WTC11 (cell line): ENCODE measurements at regions not wholly inside any gene's neighbourhood (a gene's known extent, or its start where the extent isn't known, plus 50 kb on each side); places are given as distances from the start of the nearest gene placed in this dataset.

Experiments used
- ATAC-seq: fragments of 200-7000 bp; cut with Tn5 transposase; 2 replicates; pipeline ENCODE4 v1.10.0; 2021; ENCODE audit warnings: mild to moderate bottlenecking, moderate library complexity
- CTCF ChIA-PET: fragments of 300-600 bp; sonication (Branson Sonifier 250); formaldehyde crosslinking; loops from one replicate; lab custom pipeline; 2021; ENCODE audit warnings: antibody characterized with exemption; lab: Charles Lee
- POLR2A ChIA-PET: fragments of 350-600 bp; sonication (Branson Sonifier 250); formaldehyde crosslinking; loops from one replicate; lab custom pipeline; 2021; ENCODE audit warnings: antibody characterized with exemption; lab: Charles Lee
- DNase-seq: peaks from one replicate; pipeline ENCODE4 v3.0.0; 2021; ENCODE audit warnings: low spot score
- H3K27ac Mint-ChIP-seq: 2 replicates; pipeline ENCODE4 v1.8.0; 2021; ENCODE audit warnings: mixed read lengths
- H3K27me3 Mint-ChIP-seq: 2 replicates; pipeline ENCODE4 v1.8.0; 2021; ENCODE audit warnings: low read depth, mild to moderate bottlenecking, moderate library complexity, mixed read lengths
- H3K36me3 Mint-ChIP-seq: 2 replicates; pipeline ENCODE4 v1.8.0; 2021; ENCODE audit warnings: mixed read lengths
- H3K4me1 Mint-ChIP-seq: 2 replicates; pipeline ENCODE4 v1.8.0; 2022; ENCODE audit warnings: mixed read lengths
- H3K4me3 Mint-ChIP-seq: 2 replicates; pipeline ENCODE4 v1.8.0; 2021; ENCODE audit warnings: mild to moderate bottlenecking, moderate library complexity, mixed read lengths
- H3K9me3 Mint-ChIP-seq: 2 replicates; pipeline ENCODE4 v1.8.0; 2021; ENCODE audit warnings: mixed read lengths
- ATF1 ChIP-seq: sonication (generic); formaldehyde crosslinking; IDR thresholded peaks from 2 replicates; pipeline ENCODE4 v1.8.1; 2023; ENCODE audit warnings: mild to moderate bottlenecking, moderate library complexity, missing genetic modification reagents
- ATF2 ChIP-seq: sonication (generic); formaldehyde crosslinking; IDR thresholded peaks from 2 replicates; pipeline ENCODE4 v1.8.1; 2022; ENCODE audit warnings: low read depth, missing genetic modification reagents, borderline replicate concordance
- E2F5 ChIP-seq: sonication (generic); formaldehyde crosslinking; IDR thresholded peaks from 2 replicates; pipeline ENCODE4 v1.8.1; 2022; ENCODE audit warnings: mild to moderate bottlenecking, moderate library complexity, missing genetic modification reagents
- ELF4 ChIP-seq: sonication (generic); formaldehyde crosslinking; IDR thresholded peaks from 2 replicates; pipeline ENCODE4 v1.8.1; 2022; ENCODE audit warnings: low read depth, mild to moderate bottlenecking, moderate library complexity, missing genetic modification reagents
- FOXJ3 ChIP-seq: sonication (generic); formaldehyde crosslinking; IDR thresholded peaks from 2 replicates; pipeline ENCODE4 v1.9.0; 2021; ENCODE audit warnings: missing genetic modification reagents, mild to moderate bottlenecking, borderline replicate concordance
- FOXP4 ChIP-seq: sonication (generic); formaldehyde crosslinking; IDR thresholded peaks from 2 replicates; pipeline ENCODE4 v1.8.0; 2022; ENCODE audit warnings: mild to moderate bottlenecking, missing genetic modification reagents
- GABPB1 ChIP-seq: sonication (generic); formaldehyde crosslinking; IDR thresholded peaks from 2 replicates; pipeline ENCODE4 v1.8.1; 2023; ENCODE audit warnings: mild to moderate bottlenecking, missing genetic modification reagents
- GRHL2 ChIP-seq: fragments of 250-450 bp; sonication (Bioruptor Pico); IDR thresholded peaks from 2 replicates; pipeline ENCODE4 v1.8.0; 2022; ENCODE audit warnings: mild to moderate bottlenecking, moderate library complexity; ENCODE audit not compliant: insufficient replicate concordance, severe bottlenecking
- IRF1 ChIP-seq: sonication (generic); formaldehyde crosslinking; IDR thresholded peaks from 2 replicates; pipeline ENCODE4 v1.8.0; 2023; ENCODE audit warnings: missing genetic modification reagents
- MAX ChIP-seq: sonication (generic); formaldehyde crosslinking; IDR thresholded peaks from 2 replicates; pipeline ENCODE4 v1.8.0; 2022; ENCODE audit warnings: mild to moderate bottlenecking, missing genetic modification reagents
- NR3C1 ChIP-seq: sonication (generic); formaldehyde crosslinking; conservative IDR thresholded peaks from 2 replicates; pipeline ENCODE4 v1.8.1; 2023; ENCODE audit warnings: low read depth, mild to moderate bottlenecking, missing genetic modification reagents
- SMAD3 ChIP-seq: sonication (generic); formaldehyde crosslinking; IDR thresholded peaks from 2 replicates; pipeline ENCODE4 v1.8.0; 2022; ENCODE audit warnings: missing genetic modification reagents, mild to moderate bottlenecking, borderline replicate concordance
- SMAD4 ChIP-seq: sonication (generic); formaldehyde crosslinking; IDR thresholded peaks from 2 replicates; pipeline ENCODE4 v1.8.0; 2022; ENCODE audit warnings: mild to moderate bottlenecking, missing genetic modification reagents
- SP1 ChIP-seq: sonication (generic); formaldehyde crosslinking; conservative IDR thresholded peaks from 2 replicates; pipeline ENCODE4 v1.8.1; 2022; ENCODE audit warnings: missing genetic modification reagents
- ZBTB21 ChIP-seq: sonication (generic); formaldehyde crosslinking; IDR thresholded peaks from 2 replicates; pipeline ENCODE4 v1.8.1; 2023; ENCODE audit warnings: mild to moderate bottlenecking, missing genetic modification reagents, borderline replicate concordance
- ZBTB43 ChIP-seq: sonication (generic); formaldehyde crosslinking; IDR thresholded peaks from 2 replicates; pipeline ENCODE4 v1.8.1; 2023; ENCODE audit warnings: mild to moderate bottlenecking, missing genetic modification reagents
- ZNF281 ChIP-seq: sonication (generic); formaldehyde crosslinking; IDR thresholded peaks from 2 replicates; pipeline ENCODE4 v1.8.0; 2023; ENCODE audit warnings: mild to moderate bottlenecking, missing genetic modification reagents
- ZNF396 ChIP-seq: fragments of 250-450 bp; sonication (Bioruptor Pico); IDR thresholded peaks from 2 replicates; pipeline ENCODE4 v1.8.0; 2021; ENCODE audit warnings: mild to moderate bottlenecking, moderate library complexity, borderline replicate concordance
- ZNF423 ChIP-seq: fragments of 250-450 bp; sonication (Bioruptor Pico); IDR thresholded peaks from 2 replicates; pipeline ENCODE4 v2.1.2; 2022; ENCODE audit warnings: mild to moderate bottlenecking, moderate library complexity
- ZSCAN18 ChIP-seq: fragments of 250-450 bp; sonication (Bioruptor Pico); IDR thresholded peaks from 2 replicates; pipeline ENCODE4 v2.1.2; 2022; ENCODE audit warnings: mild to moderate bottlenecking, moderate library complexity

GRCh38 chr3:80705290-80705689, 937.5 kb upstream of the ROBO1 start:
- H3K4me3 Mint-ChIP-seq: no peak overlapping the region
- DNase-seq (no peak), ATAC-seq (no peak)
- no peak overlapping the region for H3K27ac Mint-ChIP-seq
- H3K9me3 Mint-ChIP-seq: peaks cover 52% of the 10 kb centered on the region
- peaks cover 36% of the 10 kb centered on the region for H3K36me3 Mint-ChIP-seq
- TF ChIP-seq GABPB1 (no peak), NR3C1 (CRISPR knock-in tag) (no peak), ZNF396 (CRISPR knock-in tag) (no peak), SP1 (CRISPR knock-in tag) (no peak), IRF1 (CRISPR knock-in tag) (no peak), SMAD3 (CRISPR knock-in tag) (no peak)
- TF ChIP-seq, all 79 proteins: peak for 0
- Mint-ChIP-seq H3K4me1 (no peaks in the 10 kb centered on the region), H3K27me3 (no peaks in the 10 kb centered on the region)
- ChIA-PET CTCF (no interaction called here), POLR2A (no interaction called here)

GRCh38 chr3:80701349-80701748, 933.6 kb upstream of the ROBO1 start:
- Mint-ChIP-seq H3K27me3 (no peaks in the 10 kb centered on the region), H3K27ac (no peak overlapping the region), H3K9me3 (peaks cover 37% of the 10 kb centered on the region), H3K36me3 (peaks cover 27% of the 10 kb centered on the region), H3K4me3 (no peak overlapping the region), H3K4me1 (no peaks in the 10 kb centered on the region)
- ChIA-PET CTCF (no interaction called here), POLR2A (no interaction called here)
- TF ChIP-seq FOXP4 (CRISPR knock-in tag): no peak
- no peak for TF ChIP-seq ZSCAN18 (CRISPR knock-in tag)
- no peak for TF ChIP-seq ZNF423 (CRISPR knock-in tag)
- no peak for TF ChIP-seq NR3C1 (CRISPR knock-in tag)
- no peak for TF ChIP-seq ATF1 (CRISPR knock-in tag)
- TF ChIP-seq MAX (CRISPR knock-in tag): no peak
- ATAC-seq: no peak
- no peak for DNase-seq

GRCh38 chr3:80697291-80697690, 929.5 kb upstream of the ROBO1 start:
- ChIA-PET CTCF (no interaction called here), POLR2A (no interaction called here)
- DNase-seq (no peak), ATAC-seq (no peak)
- H3K27ac Mint-ChIP-seq: no peak overlapping the region
- H3K9me3 Mint-ChIP-seq: no peaks in the 10 kb centered on the region
- H3K4me3 Mint-ChIP-seq: no peak overlapping the region
- H3K4me1 Mint-ChIP-seq: no peaks in the 10 kb centered on the region
- no peaks in the 10 kb centered on the region for H3K27me3 Mint-ChIP-seq
- H3K36me3 Mint-ChIP-seq: no peaks in the 10 kb centered on the region
- TF ChIP-seq E2F5: no peak
- TF ChIP-seq ZBTB43 (CRISPR knock-in tag): no peak
- TF ChIP-seq ZBTB21: no peak
- no peak for TF ChIP-seq SMAD4 (CRISPR knock-in tag)
- TF ChIP-seq NR3C1 (CRISPR knock-in tag): no peak
- no peak for TF ChIP-seq ATF2 (CRISPR knock-in tag)
- TF ChIP-seq ZNF281 (CRISPR knock-in tag): no peak
- TF ChIP-seq ELF4 (CRISPR knock-in tag): no peak
- no peak for TF ChIP-seq GRHL2
- no peak for TF ChIP-seq FOXJ3 (CRISPR knock-in tag)
